Renal cortical epithelial cell (primary cell): ENCODE measurements at regions not wholly inside any gene's neighbourhood (a gene's known extent, or its start where the extent isn't known, plus 50 kb on each side); places are given as distances from the start of the nearest gene placed in this dataset.
"Not testable (repeated sequence)": the region's sequence is repeated elsewhere in the genome, so short reads cannot be mapped to it uniquely, and the experiment has no call there.

Experiments used
- DNase-seq: peaks from one replicate; pipeline ENCODE4 v3.0.0-alpha.2; 2011; ENCODE audit warnings: low read depth

DNA sequence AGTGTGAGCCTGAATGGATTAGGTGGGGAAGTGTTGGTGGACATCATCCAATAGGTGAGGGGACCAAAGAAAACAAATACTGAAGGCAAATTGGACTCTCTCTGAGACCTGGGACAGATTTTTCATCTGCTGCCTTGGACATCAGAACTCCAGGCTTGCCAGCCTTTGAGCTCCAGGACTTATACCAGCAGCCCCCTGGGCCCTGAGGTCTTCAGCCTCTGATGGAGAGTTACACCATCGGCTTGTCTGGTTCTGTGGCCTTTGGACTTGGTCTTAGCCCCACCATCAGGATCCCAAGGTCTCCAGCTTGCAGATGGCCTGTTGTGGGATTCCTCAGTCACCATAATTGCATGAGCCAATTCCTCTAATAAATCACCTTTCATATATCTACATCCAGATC, 80.8 kb upstream of the SLC8A3 start:
- DNase-seq = no peak

DNA sequence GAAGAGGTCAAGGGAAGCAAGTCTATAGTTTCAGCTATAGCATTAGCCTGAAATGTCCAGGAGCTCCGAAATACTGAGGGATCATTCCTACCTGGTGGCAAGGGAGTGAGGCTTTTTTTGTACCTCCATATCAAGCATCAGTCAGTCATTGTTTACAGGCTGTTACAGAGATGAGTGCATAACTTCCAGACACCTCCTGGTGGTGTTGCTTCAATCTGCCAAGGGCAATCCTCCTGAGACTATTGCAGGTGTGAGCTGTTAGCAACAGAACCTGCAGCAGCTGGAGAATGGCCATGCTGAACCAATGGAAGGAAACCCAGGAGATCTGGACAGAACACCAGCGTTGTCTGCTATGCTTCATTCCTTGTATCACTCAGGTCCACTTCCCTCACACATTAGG, 80.0 kb upstream of the SLC8A3 start:
- DNase-seq = no peak

DNA sequence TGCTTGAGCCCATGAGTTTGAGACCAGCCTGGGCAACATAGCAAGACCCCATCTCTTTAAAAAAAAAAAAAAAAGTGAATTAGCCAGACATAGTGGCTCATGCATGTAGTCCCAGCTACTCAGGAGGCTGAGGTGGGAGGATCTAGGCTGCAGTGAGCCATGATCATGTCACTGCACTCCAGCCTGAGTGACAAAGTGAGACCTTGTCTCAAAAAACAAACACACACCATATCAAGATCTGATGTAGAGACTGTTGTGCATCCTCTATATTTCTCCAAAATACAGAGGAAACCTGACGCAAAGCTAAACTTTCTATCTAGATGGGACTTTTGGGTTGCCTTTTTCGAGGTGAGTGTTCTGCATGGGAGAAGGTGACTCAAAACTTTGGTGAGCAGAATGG, 77.4 kb upstream of the SLC8A3 start:
- DNase-seq = no peak

DNA sequence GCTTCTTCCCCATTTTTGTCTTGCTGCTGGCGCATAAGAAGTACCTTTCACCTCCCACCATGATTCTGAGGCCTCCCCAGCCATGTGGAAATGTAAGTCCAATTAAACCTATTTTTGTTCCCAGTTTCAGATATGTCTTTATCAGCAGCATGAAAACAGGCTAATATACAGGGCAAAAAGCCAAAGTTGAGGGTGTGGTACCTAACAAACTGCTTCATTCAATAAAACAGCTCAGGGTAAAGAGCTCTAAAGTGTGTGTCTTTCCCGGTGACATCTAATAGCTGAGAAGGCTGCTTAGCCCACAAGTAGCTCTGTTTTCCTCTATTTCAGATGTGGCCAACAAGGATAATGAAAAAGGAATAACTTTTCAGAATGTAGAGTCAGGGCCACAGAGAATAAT, 76.7 kb upstream of the SLC8A3 start:
- DNase-seq = no peak

DNA sequence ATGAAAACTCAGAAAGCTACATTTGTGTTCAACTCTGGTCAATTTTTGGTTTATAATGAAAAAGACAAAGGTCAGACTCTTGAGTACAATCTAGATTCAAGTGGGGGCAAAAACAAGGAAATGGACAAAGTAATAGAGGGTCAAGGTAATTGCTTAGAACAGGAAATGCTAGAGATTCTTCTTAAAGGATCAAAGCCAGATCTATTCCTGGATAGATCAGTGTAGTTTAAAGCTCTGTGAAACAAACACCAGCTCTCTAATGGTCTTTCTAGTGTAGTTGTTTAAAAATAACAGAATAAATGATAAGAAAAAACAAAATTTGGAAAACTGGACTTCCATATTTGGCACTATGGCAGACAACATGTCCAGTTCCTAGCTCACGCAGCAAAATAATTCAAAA, 70.7 kb upstream of the SLC8A3 start:
- no peak for DNase-seq

DNA sequence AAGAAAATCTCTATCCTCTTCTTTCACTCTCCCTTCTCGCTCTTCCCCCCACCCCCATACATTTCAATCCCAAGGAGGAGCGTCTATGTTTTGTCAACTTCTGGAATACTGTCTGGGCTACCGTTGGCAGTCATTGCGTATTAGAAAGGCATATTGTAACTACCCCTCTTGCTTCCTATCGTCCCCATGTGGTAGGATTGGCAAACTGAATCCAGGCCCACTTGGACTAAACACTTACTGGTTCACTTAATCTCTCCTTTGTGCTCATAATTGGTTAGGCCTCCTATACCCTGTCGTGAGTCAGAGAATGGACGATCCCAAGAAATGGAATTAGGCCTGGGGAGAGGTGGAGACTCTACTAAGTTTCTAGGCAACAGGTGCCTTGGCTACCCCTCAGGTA, 68.8 kb upstream of the SLC8A3 start:
- DNase-seq = no peak

DNA sequence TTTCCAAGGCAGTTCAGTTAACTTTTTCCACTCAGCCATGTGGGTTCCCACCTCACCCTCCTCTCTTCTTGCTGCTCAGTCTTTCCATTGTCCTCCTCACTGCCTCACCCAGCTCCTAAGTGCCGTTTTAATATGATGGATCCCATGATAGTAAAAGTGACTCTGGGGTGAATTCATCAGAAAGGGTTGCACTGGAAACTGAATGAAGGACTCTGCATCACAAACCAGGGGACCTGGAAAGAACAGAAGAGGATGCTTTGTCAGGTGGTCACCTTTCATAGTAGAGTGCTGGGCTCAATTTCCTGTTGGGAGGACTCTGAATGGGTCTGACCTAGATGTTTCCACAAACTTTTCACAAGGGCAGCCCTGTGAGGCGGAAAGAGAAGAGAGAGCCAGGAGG, 67.8 kb upstream of the SLC8A3 start:
- no peak for DNase-seq

DNA sequence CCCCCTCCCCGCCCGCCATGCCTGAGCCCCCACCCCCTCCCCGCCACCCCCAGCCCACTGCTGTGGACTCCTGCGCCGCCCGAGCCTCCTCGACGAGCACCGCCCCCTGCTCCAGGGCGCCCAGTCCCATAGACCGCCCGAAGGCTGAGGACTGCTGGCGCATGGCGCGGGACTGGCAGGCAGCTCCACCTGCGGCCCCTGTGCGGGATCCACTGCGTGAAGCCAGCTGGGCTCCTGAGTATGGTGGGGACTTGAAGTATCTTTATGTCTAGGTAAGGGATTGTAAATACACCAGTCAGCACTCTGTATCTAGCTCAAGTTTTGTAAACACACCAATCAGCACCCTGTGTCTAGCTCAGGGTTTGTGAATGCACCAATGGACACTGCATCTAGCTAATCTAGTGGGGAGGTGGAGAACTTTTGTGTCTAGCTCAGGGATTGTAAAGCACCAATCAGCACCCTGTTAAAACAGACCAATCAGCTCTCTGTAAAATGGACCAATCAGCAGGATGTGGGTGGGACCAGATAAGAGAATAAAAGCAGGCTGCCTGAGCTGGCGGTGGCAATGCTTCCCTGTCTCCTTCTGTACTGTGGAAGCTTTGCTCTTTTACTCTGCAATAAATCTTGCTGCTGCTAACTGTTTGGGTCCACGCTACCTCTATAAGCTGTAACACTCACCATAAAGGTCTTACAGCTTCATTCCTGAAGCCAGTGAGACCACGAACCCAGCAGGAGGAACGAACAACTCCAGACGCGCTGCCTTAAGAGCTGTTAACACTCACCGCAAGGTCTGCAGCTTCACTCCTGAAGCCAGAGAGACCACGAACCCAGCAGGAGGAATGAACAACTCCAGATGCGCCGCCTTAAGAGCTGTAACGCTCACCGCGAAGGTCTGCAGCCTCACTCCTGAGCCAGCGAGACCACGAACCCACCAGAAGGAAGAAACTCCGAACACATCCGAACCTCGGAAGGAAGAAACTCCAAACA, 66.6 kb upstream of the SLC8A3 start:
- peak; percentile 13 for DNase-seq

DNA sequence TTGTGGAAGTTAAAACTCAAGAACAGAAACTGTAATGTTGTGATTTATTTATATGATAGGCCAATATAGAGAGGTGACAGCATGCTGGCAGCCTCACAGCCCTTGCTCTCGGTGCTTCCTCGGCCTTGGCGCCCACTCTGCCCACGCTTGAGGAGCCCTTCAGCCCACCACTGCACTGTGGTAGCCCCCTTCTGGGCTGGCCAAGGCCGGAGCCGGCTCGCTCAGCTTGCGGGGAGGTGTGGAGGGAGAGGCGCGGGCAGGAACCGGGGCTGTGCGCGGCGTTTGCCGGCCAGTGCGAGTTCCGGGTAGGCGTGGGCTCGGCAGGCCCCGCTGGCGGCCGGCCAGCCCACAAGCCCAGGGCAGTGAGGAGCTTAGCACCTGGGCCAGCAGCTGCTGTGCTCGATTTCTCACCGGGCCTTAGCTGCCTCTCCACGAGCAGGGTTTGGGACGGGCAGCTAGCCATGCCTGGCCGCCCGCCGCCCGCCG, 65.8 kb upstream of the SLC8A3 start:
- DNase-seq = peak; percentile 18

DNA sequence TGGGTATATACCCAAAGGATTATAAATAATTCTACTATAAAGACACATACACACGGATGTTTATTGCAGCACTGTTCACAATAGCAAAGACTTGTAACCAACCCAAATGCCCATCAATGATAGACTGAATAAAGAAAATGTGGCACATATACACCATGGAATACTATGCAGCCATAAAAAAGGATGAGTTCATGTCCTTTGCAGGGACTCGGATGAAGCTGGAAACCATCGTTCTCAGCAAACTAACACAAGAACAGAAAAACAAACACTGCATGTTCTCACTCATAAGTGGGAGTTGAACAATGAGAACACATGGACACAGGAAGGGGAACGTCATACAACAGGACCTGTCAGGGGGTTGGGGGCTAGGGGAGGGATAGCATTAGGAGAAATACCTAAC, 64.8 kb upstream of the SLC8A3 start:
- not testable (repeated sequence) for DNase-seq

DNA sequence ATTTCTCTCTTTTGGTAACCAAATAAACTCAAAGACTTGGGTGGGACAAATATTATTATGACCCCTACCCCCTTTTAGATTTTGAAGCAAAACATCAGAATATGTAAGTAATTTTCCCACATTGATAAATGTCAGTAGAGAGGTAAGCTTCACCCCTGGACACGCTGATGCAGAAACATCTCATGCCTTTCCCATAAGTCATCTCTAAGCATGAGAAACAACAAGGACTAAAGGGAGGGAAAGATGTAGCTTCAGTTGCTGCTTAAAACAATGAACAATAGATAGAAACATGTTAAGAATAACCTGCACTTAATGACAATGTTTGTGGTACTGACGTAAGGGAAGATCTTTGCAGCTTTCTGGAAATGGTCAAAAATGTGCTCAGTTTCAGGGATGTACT, 56.3 kb upstream of the SLC8A3 start:
- DNase-seq = no peak

DNA sequence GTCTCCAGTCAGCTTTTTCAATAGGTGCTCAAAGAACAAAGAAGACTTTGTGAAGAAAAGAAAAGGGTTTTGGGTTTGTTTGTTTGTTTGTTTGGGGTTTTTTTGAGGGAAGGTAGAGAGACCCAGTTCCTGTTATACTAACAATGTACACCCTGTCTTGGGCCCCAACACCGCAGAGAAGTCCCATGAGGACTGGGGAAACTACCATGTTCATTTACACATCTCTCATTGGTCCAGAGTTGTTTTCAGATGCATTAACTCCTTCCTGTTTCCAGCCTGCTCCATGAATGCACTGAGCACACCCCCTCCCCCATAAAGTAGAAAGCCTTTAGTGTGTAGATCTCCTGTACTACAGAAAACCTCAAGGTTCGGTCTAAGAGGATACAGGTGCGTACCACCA, 51.1 kb upstream of the SLC8A3 start:
- DNase-seq = no peak

DNA sequence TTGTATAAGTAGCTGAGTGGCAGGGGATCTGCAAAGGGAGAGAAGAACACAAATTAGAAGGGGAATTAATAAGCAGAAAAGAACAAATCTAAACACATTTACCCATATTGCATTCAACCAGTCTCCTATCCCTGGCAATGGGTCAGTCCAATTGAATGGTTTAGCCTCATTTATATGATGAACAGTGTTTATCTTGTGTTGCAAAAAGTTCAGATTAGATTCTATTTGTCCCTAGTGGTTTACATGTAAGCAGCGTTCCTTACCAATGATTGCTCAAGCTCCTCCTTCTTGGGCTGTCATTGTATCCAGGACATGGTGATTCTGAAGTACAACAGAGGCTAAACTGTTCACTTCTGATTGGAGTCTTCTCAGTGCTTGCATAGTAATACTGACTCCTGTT, 49.9 kb upstream of the SLC8A3 start:
- DNase-seq = not testable (repeated sequence)
